Caco-2 (cell line): ENCODE measurements at regions not wholly inside any gene's neighbourhood (a gene's known extent, or its start where the extent isn't known, plus 50 kb on each side); places are given as distances from the start of the nearest gene placed in this dataset.

Source experiments
- BruUV-seq: library from RNA; stranded (reverse); fragments of 400-500 nt; replicated peaks from 2 replicates; lab custom pipeline; 2021; lab: Mats Ljungman, UMichigan
- CTCF ChIA-PET: fragments of 300-600 bp; sonication (Branson Sonifier 250); formaldehyde crosslinking; loops from one replicate; lab custom pipeline; 2022; ENCODE audit warnings: antibody characterized with exemption; lab: Charles Lee
- POLR2A ChIA-PET: fragments of 300-600 bp; sonication (Branson Sonifier 250); formaldehyde crosslinking; loops from one replicate; lab custom pipeline; 2022; ENCODE audit warnings: antibody characterized with exemption; lab: Charles Lee
- DNase-seq, 2 experiments: peaks; one replicate each; pipeline versions ENCODE4 v3.0.0 to v3.0.0-alpha.2; 2020 to 2022
- H3K27me3 ChIP-seq: replicated peaks from 2 replicates; pipeline ENCODE4 v1.6.0; 2011; ENCODE audit warnings: low read length; ENCODE audit not compliant: control insufficient read depth, insufficient read depth
- H3K36me3 ChIP-seq: 2 replicates; pipeline ENCODE4 v1.5.1; 2011; ENCODE audit warnings: low read length; ENCODE audit not compliant: control insufficient read depth, insufficient read depth
- H3K4me1 ChIP-seq: fragments of 250-450 bp; sonication (Bioruptor Pico); 2 replicates; pipeline ENCODE4 v1.5.1; 2020; ENCODE audit warnings: mild to moderate bottlenecking
- H3K4me3 ChIP-seq: 2 replicates; pipeline ENCODE4 v1.5.1; 2011; ENCODE audit warnings: low read depth, mild to moderate bottlenecking, control low read depth, low read length
- H3K9me3 ChIP-seq: fragments of 250-450 bp; sonication (Bioruptor Pico); 2 replicates; pipeline ENCODE4 v1.5.1; 2020; ENCODE audit warnings: mild to moderate bottlenecking, moderate library complexity
- H3K27ac Mint-ChIP-seq: one replicate; pipeline ENCODE4 v1.8.0; 2022; ENCODE audit warnings: mixed read lengths; ENCODE audit not compliant: unreplicated experiment
- H3K27me3 Mint-ChIP-seq: one replicate; pipeline ENCODE4 v1.8.0; 2022; ENCODE audit warnings: mixed read lengths; ENCODE audit not compliant: insufficient read depth, unreplicated experiment
- H3K36me3 Mint-ChIP-seq: one replicate; pipeline ENCODE4 v1.8.0; 2022; ENCODE audit warnings: mild to moderate bottlenecking, mixed read lengths; ENCODE audit not compliant: insufficient read depth, unreplicated experiment
- H3K4me1 Mint-ChIP-seq: one replicate; pipeline ENCODE4 v1.8.0; 2022; ENCODE audit warnings: low read depth, mixed read lengths; ENCODE audit not compliant: unreplicated experiment
- H3K4me3 Mint-ChIP-seq: one replicate; pipeline ENCODE4 v1.8.0; 2022; ENCODE audit warnings: mild to moderate bottlenecking, moderate library complexity, mixed read lengths; ENCODE audit not compliant: unreplicated experiment
- H3K9me3 Mint-ChIP-seq: one replicate; pipeline ENCODE4 v1.8.0; 2022; ENCODE audit warnings: mixed read lengths; ENCODE audit not compliant: unreplicated experiment
- CTCF ChIP-seq, 2 experiments: fragments of 200-600 bp in 1 of 2; IDR thresholded peaks; 1 replicate in 1 of 2; 2 replicates in 1 of 2; pipeline versions ENCODE4 v1.5.1 to v1.8.0; 2011 to 2022; ENCODE audit warnings: antibody characterized with exemption in 1 of 2, control low read depth in 1 of 2, inconsistent platforms in 1 of 2, low read depth in 1 of 2, low read length in 1 of 2, mild to moderate bottlenecking in 1 of 2, moderate library complexity in 1 of 2; ENCODE audit not compliant: insufficient read depth in 1 of 2, severe bottlenecking in 1 of 2, unreplicated experiment in 1 of 2
- intact Hi-C: fragments of 100-400 bp; cut with micrococcal nuclease; formaldehyde crosslinking; loops from one replicate; pipeline ENCODE4 v1.10.0; 2022; ENCODE audit not compliant: unreplicated experiment

- peaks cover 40% of the 10 kb centered on the region for H3K4me1 Mint-ChIP-seq
- no TSS peak for BruUV-seq
- no peaks in the 10 kb centered on the region for H3K36me3 Mint-ChIP-seq
- ChIA-PET CTCF (no interaction called here), POLR2A (interaction anchor here (0.6 kb wide), 1 partner anchor 9 kb away, joined by 15 read pairs; no protein-coding TSS in a partner anchor)
- Histone ChIP-seq H3K4me1 (peaks cover 51% of the 10 kb centered on the region), H3K4me3 (no peak overlapping the region), H3K27me3 (no peaks in the 10 kb centered on the region), H3K36me3 (no peaks in the 10 kb centered on the region), H3K9me3 (no peaks in the 10 kb centered on the region)
- no peak for TF ChIP-seq CTCF (IDR thresholded peaks at IDR 0.05; ENCODE audit: insufficient read depth in 1 of 2, low read depth in 1 of 2, low read length in 1 of 2, severe bottlenecking in 1 of 2, unreplicated experiment in 1 of 2)
- H3K27me3 Mint-ChIP-seq: no peaks in the 10 kb centered on the region
- intact Hi-C loops: no loop called here
- no peak overlapping the region for H3K4me3 Mint-ChIP-seq
- no peak for DNase-seq
- H3K27ac Mint-ChIP-seq: no peak overlapping the region
- H3K9me3 Mint-ChIP-seq: peaks cover 10% of the 10 kb centered on the region
These were observed 133.8 kb upstream of the STX18 start for GRCh38 chr4:4675641-4676040.

- H3K36me3 Mint-ChIP-seq: no peaks in the 10 kb centered on the region
- BruUV-seq: no TSS peak
- intact Hi-C loops: no loop called here
- H3K9me3 Mint-ChIP-seq: peaks cover 10% of the 10 kb centered on the region
- Histone ChIP-seq H3K4me1 (peaks cover 54% of the 10 kb centered on the region), H3K4me3 (no peak overlapping the region), H3K36me3 (no peaks in the 10 kb centered on the region), H3K9me3 (no peaks in the 10 kb centered on the region), H3K27me3 (no peaks in the 10 kb centered on the region)
- H3K27ac Mint-ChIP-seq: no peak overlapping the region
- CTCF ChIA-PET: no interaction called here
- no peaks in the 10 kb centered on the region for H3K27me3 Mint-ChIP-seq
- no peak overlapping the region for H3K4me3 Mint-ChIP-seq
- no peak for TF ChIP-seq CTCF (IDR thresholded peaks at IDR 0.05; ENCODE audit: insufficient read depth in 1 of 2, low read depth in 1 of 2, low read length in 1 of 2, severe bottlenecking in 1 of 2, unreplicated experiment in 1 of 2)
- no peak for DNase-seq
- peaks cover 40% of the 10 kb centered on the region for H3K4me1 Mint-ChIP-seq
- POLR2A ChIA-PET: no interaction called here
These were observed 133.3 kb upstream of the STX18 start for GRCh38 chr4:4675051-4675581.

GRCh38 chr4:4673070-4673469, 131.2 kb upstream of the STX18 start:
- H3K27me3 Mint-ChIP-seq: no peaks in the 10 kb centered on the region
- DNase-seq: peak; percentile 64 to 90
- no peaks in the 10 kb centered on the region for H3K36me3 Mint-ChIP-seq
- peaks cover 10% of the 10 kb centered on the region for H3K9me3 Mint-ChIP-seq
- peak overlapping the region; percentile 40 for H3K27ac Mint-ChIP-seq
- no peaks in the 10 kb centered on the region for H3K27me3 ChIP-seq
- POLR2A ChIA-PET: no interaction called here
- H3K36me3 ChIP-seq: no peaks in the 10 kb centered on the region
- H3K4me1 ChIP-seq: peaks cover 70% of the 10 kb centered on the region
- intact Hi-C loops: no loop called here
- BruUV-seq: no TSS peak
- CTCF ChIA-PET: no interaction called here
- H3K9me3 ChIP-seq: no peaks in the 10 kb centered on the region
- H3K4me1 Mint-ChIP-seq: peaks cover 42% of the 10 kb centered on the region
- no peak overlapping the region for H3K4me3 ChIP-seq
- H3K4me3 Mint-ChIP-seq: no peak overlapping the region
- TF ChIP-seq CTCF (IDR thresholded peaks at IDR 0.05; ENCODE audit: insufficient read depth in 1 of 2, low read depth in 1 of 2, low read length in 1 of 2, severe bottlenecking in 1 of 2, unreplicated experiment in 1 of 2): no peak
